ENCODE measurements at regions not wholly inside any gene's neighbourhood (a gene's known extent, or its start where the extent isn't known, plus 50 kb on each side); places are given as distances from the start of the nearest gene placed in this dataset.

- Mint-ChIP-seq H3K9me3 (ENCODE audit: low read depth) (no peaks in the 10 kb centered on the region), H3K4me1 (ENCODE audit: low read depth) (no peaks in the 10 kb centered on the region), H3K4me3 (ENCODE audit: low read depth) (no peak overlapping the region), H3K27ac (no peak overlapping the region), H3K27me3 (no peaks in the 10 kb centered on the region), H3K36me3 (ENCODE audit: insufficient read depth) (no peaks in the 10 kb centered on the region)
- no peak for DNase-seq (ENCODE audit: low spot score, unreplicated experiment)
- TF ChIP-seq CTCF (IDR thresholded peaks at IDR 0.05; ENCODE audit: unreplicated experiment) = no peak
Observed at GRCh38 chr9:101881508-101881907, 143.1 kb upstream of the GRIN3A start.

- H3K9me3 Mint-ChIP-seq (ENCODE audit: low read depth) = no peaks in the 10 kb centered on the region
- H3K4me3 Mint-ChIP-seq (ENCODE audit: low read depth) = no peak overlapping the region
- no peak for TF ChIP-seq CTCF (IDR thresholded peaks at IDR 0.05; ENCODE audit: unreplicated experiment)
- H3K27ac Mint-ChIP-seq = no peak overlapping the region
- H3K36me3 Mint-ChIP-seq (ENCODE audit: insufficient read depth) = no peaks in the 10 kb centered on the region
- H3K4me1 Mint-ChIP-seq (ENCODE audit: low read depth) = no peaks in the 10 kb centered on the region
- no peaks in the 10 kb centered on the region for H3K27me3 Mint-ChIP-seq
- DNase-seq (ENCODE audit: low spot score, unreplicated experiment) = no peak
Observed at GRCh38 chr9:101880846-101881245, 142.4 kb upstream of the GRIN3A start.

GRCh38 chr9:101878734-101879133 is 140.3 kb upstream of the GRIN3A start:
- H3K27me3 Mint-ChIP-seq = no peaks in the 10 kb centered on the region
- no peak overlapping the region for H3K4me3 Mint-ChIP-seq (ENCODE audit: low read depth)
- no peak overlapping the region for H3K27ac Mint-ChIP-seq
- DNase-seq (ENCODE audit: low spot score, unreplicated experiment) = no peak
- TF ChIP-seq CTCF (IDR thresholded peaks at IDR 0.05; ENCODE audit: unreplicated experiment) = no peak
- H3K9me3 Mint-ChIP-seq (ENCODE audit: low read depth) = no peaks in the 10 kb centered on the region
- no peaks in the 10 kb centered on the region for H3K4me1 Mint-ChIP-seq (ENCODE audit: low read depth)
- H3K36me3 Mint-ChIP-seq (ENCODE audit: insufficient read depth) = no peaks in the 10 kb centered on the region

GRCh38 chr9:101877439-101877838 is 139.0 kb upstream of the GRIN3A start:
- TF ChIP-seq CTCF (IDR thresholded peaks at IDR 0.05; ENCODE audit: unreplicated experiment) = no peak
- H3K36me3 Mint-ChIP-seq (ENCODE audit: insufficient read depth) = no peaks in the 10 kb centered on the region
- H3K27ac Mint-ChIP-seq = no peak overlapping the region
- DNase-seq (ENCODE audit: low spot score, unreplicated experiment) = no peak
- H3K4me3 Mint-ChIP-seq (ENCODE audit: low read depth) = no peak overlapping the region
- no peaks in the 10 kb centered on the region for H3K4me1 Mint-ChIP-seq (ENCODE audit: low read depth)
- H3K9me3 Mint-ChIP-seq (ENCODE audit: low read depth) = no peaks in the 10 kb centered on the region
- no peaks in the 10 kb centered on the region for H3K27me3 Mint-ChIP-seq

- TF ChIP-seq CTCF (IDR thresholded peaks at IDR 0.05; ENCODE audit: unreplicated experiment) = no peak
- H3K4me3 Mint-ChIP-seq (ENCODE audit: low read depth) = no peak overlapping the region
- H3K9me3 Mint-ChIP-seq (ENCODE audit: low read depth) = no peaks in the 10 kb centered on the region
- no peaks in the 10 kb centered on the region for H3K27me3 Mint-ChIP-seq
- no peaks in the 10 kb centered on the region for H3K36me3 Mint-ChIP-seq (ENCODE audit: insufficient read depth)
- no peak for DNase-seq (ENCODE audit: low spot score, unreplicated experiment)
- H3K27ac Mint-ChIP-seq = no peak overlapping the region
- no peaks in the 10 kb centered on the region for H3K4me1 Mint-ChIP-seq (ENCODE audit: low read depth)
Observed at GRCh38 chr9:101861472-101861871, 123.0 kb upstream of the GRIN3A start.
